ENCODE measurements at regions not wholly inside any gene's neighbourhood (a gene's known extent, or its start where the extent isn't known, plus 50 kb on each side); places are given as distances from the start of the nearest gene placed in this dataset.
"Not testable (repeated sequence)": the region's sequence is repeated elsewhere in the genome, so short reads cannot be mapped to it uniquely, and the experiment has no call there.

DNA sequence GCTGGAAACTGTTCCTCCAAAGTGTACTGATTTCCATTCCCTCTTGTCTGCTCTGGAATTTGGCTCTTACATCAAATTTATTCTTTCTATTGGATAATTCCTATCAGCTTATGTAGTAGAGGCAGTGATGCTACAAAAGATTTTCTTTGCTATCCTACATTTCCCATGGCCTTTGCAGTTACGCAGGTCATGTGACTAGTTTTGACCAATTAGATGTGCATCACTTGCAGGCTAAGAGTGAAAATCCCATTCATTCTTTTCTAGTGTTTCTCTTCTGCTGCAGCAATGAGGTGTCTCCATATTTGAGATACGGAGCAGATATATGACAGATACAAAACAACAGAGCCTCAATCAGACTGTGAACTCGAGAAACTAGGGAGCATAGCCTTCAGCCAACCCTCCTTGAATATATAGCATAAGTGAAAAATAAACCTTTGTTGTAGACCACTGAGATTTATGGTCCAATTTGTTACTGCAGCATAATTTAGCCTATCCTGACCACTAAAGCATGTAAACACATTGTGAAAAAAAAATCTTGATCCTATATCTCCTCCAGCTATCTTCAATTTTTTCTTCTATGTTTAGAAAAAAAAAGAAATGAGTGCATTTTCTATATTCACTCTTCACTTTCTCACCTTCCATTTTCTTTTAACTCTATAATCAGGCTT lies 102.0 kb downstream of the HNMT start:
- no peak for DNase-seq

DNA sequence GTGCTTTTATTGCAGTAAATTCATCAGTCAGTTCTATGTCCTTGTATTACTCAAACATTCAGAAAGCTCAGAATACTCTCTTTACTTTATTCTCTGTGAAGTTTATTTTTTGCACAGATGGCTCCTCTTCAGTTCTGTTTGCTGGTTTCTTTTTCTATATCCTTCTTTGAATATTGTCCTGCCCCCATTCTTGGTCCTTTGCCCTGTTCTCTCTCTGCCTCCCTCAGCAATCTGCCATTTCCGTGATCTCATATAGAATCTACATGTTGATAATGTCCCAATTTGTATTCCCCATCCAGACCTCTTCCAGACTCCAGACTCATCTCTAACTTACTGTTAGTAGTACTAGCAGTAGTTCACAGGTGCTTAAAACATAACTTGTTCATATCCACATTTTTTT lies 102.6 kb downstream of the HNMT start:
- DNase-seq: no peak

DNA sequence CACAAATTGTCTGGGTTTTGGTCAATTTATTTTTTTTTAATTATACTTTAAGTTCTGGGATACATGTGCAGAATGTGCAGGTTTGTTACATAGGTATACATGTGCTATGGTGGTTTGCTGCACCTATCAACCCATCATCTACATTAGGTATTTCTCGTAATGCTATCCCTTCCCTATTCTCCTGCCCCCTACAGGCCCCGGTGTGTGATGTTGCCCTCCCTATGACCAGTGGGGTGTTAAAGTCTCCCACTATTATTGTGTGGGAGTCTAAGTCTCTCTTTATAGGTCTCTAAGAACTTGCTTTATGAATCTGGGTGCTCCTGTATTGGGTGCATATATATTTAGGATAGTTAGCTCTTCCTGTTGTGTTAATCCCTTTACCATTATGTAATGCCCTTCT lies 104.4 kb downstream of the HNMT start:
- DNase-seq: not testable (repeated sequence)

DNA sequence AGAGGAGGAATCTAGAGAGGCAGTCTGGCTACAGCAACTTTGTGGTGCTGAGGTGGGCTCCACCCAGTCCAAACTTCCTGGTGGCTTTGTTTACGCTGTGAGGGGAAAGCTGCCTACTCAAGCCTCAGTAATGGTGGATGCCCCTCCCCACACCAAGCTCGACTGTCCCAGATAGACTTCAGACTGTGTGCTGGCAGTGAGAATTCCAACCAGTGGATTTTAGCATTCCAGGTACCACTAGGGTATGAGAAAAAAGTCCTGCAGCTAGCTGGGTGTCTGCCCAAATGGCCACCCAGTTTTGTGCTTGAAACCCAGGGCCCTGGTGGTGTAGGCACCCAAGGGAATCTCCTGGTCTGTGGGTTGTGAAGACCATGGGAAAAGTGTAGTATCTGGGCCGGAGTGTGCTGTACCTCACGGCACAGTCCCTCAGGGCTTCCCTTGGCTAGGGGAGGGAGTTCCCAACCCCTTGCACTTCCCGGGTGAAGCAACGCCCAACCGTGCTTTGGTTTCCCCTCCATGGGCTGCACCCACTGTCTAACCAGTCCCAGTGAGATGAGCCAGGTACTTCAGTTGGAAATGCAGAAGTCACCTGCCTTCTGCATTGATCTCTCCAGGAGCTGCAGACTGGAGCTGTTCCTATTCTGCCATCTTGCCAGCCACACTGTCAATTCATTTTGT lies 106.9 kb downstream of the HNMT start:
- peak; percentile 10 for DNase-seq

DNA sequence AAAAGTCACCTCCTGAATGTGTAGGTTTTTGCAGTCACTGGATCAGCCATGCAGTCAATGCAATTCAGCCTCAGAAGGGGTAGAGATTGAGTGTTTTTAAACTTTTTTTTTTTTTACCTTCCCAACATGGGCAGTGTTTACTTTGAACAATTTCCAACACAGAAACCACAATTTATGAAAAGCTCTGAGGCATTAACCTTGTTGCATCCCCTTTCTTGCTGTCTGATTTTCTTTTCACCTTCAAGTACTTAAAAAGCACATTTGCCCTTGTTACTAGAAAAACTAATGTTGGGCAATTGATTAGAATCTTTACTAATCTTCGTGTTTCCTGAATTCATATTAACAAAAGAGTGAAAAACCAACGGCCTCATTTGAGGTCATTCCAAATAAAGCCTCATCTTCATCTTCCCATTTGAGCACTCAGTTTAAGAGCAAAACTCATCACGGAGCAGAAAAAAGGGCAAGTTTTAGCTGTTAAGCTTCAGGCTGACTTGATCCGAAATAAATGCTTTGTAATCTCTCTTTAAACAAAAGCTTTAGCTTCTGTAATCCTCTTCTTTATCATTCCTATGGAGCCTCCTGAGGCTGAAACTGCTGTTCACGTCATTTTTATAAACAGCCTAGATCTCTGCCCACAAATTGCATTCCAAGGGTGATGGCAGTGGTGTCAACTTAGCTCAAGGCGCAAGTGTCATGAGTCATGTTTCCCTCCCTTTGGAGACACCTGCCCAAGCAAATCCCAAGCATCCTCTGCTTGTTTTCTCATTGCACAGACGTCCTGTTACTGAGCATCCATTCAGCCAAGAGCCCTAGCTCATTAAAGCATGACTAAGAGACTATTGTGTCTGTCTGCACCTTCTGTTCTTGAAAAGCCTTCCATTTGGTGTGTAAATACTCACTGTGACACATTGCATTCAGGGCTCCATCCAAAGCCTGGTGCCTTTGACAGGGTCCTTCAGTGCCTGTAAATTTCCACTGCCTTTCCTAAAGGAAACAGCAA lies 107.7 kb downstream of the HNMT start:
- DNase-seq: peak; percentile 93

DNA sequence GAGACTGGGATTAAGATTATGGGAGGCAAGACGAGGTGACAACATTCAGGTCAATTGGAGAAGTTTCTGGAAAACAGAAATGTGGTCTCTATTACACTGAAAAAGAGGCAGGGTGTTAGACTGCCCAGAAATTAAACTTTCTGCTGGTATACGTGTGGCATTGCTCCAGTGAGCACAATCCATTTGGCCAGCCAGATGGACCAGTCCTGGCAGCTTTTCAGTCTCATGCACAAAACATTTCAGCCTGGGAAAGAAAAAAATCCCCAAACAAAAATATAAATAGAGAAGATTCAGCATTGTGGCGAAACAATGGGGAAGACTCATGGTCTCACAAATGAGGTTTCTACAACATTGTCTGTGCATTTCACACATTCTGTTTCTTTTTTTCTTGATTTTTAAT lies 113.9 kb downstream of the HNMT start:
- DNase-seq: no peak

DNA sequence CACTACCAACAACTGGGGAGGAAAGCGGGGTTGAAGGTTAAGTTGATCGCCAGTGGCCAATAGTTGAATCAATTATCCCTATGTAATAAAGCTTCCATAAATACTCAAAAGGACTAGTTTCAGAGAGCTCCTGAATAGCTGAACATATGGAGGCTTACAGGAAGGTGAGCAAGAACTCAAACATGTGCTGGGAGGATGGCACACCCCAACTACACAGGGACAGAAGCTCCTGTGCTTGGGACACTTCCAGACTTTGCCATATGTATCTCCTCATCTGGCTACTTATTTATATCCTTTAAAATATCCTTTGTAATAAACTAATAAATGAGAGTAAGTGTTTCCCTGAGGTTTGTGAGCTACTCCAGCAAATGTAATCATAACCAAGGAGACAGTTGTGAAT lies 115.7 kb downstream of the HNMT start:
- no peak for DNase-seq

DNA sequence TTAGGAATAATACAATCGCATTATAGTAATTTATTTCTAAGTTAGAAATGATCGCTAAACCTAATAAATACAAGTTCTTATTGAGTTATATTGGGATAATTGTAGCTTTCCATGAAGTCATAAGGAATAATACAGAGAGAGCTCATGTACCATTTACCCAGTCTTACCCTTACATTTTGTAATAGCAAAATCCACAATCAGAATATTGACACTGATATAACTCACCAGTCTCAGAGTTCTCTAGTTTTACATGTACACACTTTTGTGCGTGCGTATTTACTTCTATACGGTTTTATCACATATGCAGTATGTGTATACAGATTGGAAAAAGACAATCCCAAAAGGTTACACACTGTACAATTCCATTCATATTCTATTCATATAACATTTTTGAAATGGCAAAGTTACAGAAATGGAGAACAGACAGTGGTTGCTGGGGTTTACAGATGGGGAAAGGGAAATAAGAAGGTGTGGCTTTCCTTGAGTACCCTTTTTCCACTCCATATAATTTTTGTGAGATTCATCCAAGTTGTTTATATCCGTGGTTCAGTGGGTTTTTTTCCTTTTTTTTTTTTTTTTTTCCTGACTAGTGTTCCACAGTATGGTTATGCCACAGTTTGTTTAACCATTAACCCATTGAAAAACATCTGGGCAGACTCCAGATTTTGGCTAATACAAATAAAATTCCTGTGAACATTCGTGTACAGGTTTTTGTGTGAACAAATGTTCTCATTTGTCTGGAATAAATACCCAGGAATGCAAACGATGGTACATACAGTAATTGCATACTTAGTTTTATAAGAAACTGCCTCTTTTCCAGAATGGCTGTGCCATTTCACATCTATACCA lies 117.2 kb downstream of the HNMT start:
- no peak for DNase-seq

DNA sequence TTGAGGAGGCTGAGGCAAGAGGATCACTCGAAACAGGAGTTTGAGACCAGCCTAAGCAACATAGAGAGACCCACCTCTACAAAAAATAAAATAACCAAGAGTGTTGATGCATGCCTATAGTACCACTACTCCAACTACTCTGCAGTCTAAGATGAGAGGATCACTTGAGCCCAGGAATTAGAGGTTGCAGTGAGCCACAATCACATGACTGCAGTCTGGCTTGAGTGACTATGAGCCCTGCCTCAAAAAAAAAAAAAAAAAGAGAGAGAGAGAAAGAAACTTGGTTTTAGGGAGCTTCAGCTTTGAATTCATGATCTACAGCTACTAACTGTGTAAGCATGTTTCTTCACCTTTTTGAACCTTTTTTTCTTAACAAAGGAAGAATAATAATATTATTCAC lies 119.9 kb downstream of the HNMT start:
- DNase-seq: no peak

DNA sequence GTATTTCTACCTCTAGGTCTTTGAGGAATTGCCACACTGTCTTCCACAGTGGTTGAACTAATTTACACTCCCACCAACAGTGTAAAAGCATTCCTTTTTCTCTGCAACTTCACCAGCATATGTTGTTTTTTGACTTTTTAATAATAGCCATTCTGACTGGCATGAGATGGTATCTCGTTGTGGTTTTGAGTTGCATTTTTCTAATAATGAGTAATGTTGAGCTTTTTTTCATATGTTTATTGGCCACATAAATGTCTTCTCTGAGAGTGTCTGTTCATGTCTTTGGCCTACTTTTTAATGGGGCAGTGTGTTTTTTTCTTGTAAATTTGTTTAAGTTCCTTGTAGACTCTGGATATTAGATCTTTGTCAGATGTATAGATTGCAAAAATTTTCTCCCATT lies 121.2 kb downstream of the HNMT start:
- DNase-seq: not testable (repeated sequence)

DNA sequence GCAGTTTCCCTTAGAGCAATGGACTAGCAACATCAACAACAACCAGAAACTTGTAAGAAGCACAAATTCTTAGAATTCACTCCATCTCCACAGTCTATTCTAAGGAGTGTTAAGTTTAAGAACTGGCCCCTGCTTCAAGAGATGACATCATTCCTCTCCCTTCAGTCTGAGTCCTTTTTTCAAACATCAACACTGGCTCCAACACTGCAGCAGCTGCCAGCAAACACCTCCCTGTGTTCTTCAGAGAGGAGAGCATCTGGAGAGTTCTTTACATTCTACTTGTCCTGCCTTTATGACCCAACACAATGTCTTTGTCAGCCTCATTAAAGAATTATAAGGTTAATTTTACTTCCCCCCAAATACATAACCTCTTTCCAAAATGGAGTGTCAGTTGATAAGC lies 122.3 kb downstream of the HNMT start:
- no peak for DNase-seq

DNA sequence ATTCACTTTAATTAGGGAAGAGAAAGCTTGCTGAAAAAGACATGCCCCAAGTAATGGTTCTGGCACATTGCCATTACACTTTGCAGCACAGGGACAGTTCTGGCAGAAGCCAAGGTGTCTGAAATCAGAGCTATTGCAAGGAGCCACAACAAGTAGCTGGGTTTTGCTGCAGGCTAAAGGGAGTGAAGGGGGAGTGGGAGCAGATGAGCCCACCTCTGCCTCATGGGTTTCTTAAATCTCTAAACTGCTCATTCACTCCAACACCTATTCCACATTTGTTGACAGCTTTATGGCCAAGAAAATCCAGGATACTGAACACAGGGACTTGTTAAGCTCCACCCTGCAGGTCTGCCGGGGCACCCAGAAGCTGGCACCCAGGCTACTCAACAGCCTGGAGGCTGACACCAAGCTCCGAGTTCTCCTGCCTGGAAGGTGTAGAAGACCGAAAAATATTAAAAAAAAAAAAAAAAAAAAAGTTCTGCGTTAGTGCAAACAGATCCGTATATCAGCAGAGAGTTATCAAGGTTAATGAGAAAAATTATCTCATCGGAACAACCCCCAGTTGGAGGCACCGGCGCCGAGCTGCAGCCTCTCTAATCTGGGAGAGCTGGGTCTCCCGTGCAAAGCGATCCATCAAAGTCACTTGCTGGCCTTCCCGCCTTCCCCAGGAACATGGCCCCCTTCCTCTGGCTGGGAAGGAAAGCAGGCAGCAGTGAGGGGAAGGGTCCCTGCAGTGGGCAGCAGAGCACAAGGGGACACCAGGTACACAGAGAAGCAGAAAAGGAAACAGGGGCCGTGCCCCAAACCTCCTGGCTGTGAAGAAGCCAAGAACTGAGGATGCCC lies 123.7 kb downstream of the HNMT start:
- DNase-seq: peak; percentile 28

DNA sequence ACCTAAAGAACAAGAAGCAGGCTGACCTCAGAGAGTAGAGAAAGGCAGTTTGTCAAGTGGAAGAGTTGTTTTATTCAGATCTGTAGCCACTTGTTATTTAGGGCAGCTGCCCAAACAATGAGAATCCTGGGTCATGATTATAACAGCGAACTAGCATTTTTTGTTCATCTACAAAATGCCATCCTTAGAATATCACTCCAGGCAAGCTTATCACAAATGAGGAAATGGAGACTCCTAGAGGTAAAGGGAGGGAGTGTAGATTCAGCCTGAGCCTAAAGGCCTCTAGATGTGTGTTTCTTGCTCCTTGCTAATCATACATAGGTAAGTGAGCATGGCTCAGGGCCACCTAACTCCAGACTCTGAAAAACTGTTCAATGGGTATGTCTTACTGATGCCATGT lies 126.1 kb downstream of the HNMT start:
- peak; percentile 72 for DNase-seq

DNA sequence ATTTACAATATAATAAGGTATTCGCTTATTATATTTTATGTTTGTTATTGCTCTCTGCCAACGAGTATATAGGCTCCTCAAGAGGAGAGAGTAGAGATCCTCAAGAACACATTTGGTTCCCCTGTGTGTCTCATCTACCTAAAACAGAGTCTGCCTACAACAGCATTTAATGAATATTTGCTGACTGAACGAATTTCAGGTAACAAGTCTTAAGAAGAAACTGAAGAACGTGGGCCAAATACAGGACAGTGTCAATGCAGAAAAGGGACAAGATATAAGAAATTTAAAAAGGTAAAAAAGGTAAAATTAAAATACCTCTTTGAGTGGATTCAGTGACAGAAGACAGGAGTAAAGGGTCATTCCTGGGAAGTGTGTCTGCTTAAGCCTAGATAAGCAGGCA lies 129.2 kb downstream of the HNMT start:
- no peak for DNase-seq

DNA sequence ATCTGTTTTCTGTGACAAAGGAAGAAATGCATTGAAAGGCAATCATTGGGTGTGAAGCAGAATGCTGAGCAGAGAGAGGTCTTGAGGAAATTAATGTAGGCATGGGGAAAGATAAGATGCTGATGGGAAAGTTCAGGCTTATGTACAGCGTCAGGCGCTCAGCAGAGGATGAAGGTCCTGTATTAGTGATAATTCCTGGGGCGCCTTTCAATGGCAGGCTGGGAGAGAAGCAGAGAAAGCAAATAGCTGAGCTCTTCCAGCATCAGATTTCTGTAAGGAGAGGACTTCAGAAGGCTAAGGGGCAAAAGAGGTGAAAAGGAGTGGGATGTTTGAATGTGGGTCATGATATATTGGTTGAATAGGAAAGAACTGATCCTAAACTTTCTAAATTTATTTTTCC lies 129.8 kb downstream of the HNMT start:
- peak; percentile 80 for DNase-seq

DNA sequence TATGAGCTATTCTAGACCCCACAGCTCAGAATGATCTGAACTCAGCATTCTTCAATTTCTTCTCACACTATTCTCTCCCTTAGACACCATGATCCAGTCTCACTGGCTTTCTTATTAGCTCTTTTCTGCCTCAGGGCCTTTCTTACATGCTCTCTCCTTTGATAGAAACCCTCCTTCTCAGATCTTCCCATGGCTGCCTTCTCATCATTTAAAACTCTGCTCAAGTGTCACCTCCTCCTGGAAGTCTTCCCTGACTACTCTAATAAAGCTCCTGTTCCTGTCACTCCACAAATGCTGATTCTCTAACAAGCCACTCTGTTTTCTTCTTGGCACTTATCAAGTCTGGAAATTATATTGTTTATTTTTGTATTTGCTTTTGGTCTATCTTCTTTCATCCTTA lies 131.1 kb downstream of the HNMT start:
- no peak for DNase-seq

DNA sequence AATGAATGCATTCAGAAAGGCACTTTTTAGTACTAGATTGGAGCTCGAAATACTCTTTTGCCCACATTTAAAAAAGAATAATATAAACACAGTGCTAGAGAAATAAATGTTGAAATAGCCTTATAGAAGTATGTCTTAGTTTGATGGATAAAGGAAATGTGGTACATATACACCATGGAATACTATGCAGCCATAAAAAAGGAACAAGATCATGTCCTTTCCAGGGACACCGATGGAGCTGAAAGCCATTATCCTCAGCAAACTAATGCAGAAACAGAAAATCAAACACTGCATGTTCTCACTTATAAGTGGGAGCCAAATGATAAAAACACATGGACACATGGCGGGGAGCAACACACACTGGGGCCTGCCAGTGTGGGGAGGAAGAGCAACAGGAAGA lies 135.0 kb downstream of the HNMT start:
- DNase-seq: not testable (repeated sequence)

DNA sequence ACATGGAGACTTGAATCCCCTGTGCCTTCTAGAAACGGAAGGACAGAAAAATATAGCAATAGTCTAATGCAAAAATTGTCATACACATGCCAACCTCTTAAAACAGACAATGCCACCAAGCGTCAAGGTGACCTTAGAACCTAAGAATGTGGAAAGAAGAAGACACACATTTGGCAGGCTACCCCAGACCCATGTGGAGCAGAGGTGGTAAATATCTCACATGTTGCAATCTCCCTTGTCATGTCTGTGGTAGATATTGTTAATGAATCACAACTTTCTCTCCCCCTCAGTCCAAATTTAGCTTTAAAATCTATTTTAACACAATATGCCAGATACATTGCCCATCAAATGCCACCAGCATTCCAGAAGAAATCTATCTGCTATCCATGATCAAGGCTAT lies 137.4 kb downstream of the HNMT start:
- no peak for DNase-seq

DNA sequence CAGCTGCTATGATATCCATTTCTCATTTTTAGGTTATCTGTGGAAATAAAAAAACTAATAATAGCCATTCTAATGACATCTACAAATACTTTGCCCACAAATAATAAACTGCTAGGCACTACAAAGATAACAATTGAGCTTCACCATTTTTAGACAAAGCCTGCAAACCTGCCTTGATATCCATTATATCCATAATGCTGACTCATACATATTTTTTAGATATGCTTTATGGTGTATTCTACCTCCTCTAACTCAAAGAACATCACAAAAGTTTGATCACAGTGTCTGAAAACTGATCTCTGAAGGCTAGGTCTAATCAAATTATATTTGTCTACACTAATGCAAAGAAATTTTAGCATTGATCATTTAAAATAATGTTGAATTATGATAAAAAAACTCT lies 138.4 kb downstream of the HNMT start:
- no peak for DNase-seq

DNA sequence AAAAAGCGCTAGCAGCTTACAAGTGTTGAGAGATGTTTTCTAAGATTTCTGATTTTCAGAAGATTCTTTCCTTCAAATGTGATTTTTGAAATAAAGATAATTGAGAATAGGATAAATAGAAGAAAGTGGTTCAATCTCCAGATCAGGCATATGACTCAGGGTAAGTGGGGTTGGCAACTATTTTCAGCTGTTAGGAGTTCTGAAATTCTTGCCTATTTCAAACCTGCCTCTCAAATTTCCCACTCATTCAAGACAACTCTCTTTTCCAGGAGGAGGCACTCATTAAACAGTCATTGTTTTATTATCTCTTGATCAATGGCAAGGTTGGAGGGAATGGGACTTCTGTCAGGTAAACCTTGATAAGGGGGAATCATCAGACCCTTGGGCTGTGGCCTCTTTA lies 138.9 kb downstream of the HNMT start:
- DNase-seq: no peak

DNA sequence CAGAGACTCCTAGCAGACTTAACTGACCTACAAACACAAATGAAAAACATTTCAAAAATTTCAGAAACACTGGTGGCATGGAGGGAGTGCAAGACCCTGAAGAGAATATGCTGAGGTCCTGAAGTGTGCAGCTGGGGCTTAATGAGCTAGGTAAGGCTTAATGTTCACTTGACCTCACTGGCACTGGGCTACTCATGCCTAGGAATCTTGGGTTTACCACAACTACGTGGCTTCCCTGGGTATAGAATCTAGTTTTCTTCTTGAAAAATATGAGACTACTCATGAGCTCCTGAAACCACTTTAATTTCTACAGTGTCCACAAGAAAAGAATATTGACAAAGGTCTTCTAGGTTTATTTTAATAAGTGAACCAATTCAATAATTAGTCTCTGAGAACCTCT lies 139.8 kb downstream of the HNMT start:
- DNase-seq: no peak

DNA sequence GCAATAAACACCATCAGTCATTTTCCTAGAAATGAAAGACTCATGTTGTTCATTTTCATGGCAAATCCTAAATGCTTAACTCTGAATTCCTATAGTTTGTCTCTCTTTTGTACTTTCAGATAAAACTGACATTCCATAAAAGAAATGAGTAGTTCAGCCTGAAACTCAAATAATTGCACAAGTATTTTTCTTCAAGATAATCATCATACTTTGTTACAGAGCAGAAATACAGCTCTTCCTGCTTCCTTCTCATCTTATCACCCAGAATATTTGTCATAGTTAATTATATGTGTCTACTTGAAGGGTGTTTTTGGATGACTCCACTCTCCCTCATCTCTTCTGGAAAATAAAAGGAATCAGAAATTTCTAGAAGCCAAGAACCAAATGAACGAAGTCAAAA lies 141.1 kb downstream of the HNMT start:
- DNase-seq: no peak
